ENCODE measurements at regions not wholly inside any gene's neighbourhood (a gene's known extent, or its start where the extent isn't known, plus 50 kb on each side); places are given as distances from the start of the nearest gene placed in this dataset.

DNA sequence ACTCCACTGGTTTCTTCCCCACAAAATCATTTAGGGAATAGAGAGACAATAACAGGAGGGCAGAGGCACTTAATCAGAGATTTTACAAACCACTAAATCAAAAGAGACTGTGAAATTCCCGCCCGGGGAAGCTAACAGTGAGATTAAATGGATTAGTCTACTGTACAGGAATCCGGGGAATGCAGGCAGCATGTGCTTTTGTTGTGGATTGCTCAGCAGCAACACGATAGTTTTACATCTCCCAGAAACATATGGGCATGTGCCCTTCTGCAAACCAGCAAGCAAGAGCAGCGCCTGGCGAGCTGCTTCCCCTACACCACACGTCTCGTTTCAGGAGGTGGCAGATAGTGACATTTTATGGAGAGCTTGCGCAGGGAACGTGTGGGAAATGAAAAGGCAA lies 382.3 kb downstream of the CD83 start:
- Histone ChIP-seq H3K27me3 (ENCODE audit: insufficient read depth) (no peaks in the 10 kb centered on the region), H3K9me3 (no peaks in the 10 kb centered on the region; the same call in 1 of the 2 replicates), H2AFZ (ENCODE audit: low read depth) (no peak overlapping the region), H3K4me3 (ENCODE audit: low read depth in 2 of 2, low read length in 1 of 2) (no peak overlapping the region), H3K9me2 (no peaks in the 10 kb centered on the region), H3K27ac (ENCODE audit: low read depth in 2 of 2, low read length in 1 of 2) (no peak overlapping the region), H3F3A (replicated peaks; ENCODE audit: insufficient read depth) (no peaks in the 10 kb centered on the region), H4K20me1 (ENCODE audit: insufficient read depth) (no peaks in the 10 kb centered on the region), H3K9ac (no peak overlapping the region), H3K36me3 (replicated peaks in 1 of 2; ENCODE audit: control insufficient read depth in 1 of 2, insufficient read depth in 2 of 2, low read length in 1 of 2) (no peaks in the 10 kb centered on the region), H3K4me2 (no peak overlapping the region), H3K79me2 (ENCODE audit: insufficient read depth) (no peaks in the 10 kb centered on the region), H3K4me1 (ENCODE audit: control insufficient read depth in 1 of 2, insufficient read depth in 2 of 2, low read depth in 1 of 2, low read length in 1 of 2) (peaks cover 0 to 4% of the 10 kb centered on the region in 2 experiments; a peak in 1 of 4 replicates)
- WGBS (ENCODE audit: low lambda C conversion rate), result 39% methylated on average over 10 of the region's 10 CpGs
- ChIA-PET POLR2A (no interaction called here), CTCF (no interaction called here)
- no peak for DNase-seq
- TF ChIP-seq, protein P1, sequence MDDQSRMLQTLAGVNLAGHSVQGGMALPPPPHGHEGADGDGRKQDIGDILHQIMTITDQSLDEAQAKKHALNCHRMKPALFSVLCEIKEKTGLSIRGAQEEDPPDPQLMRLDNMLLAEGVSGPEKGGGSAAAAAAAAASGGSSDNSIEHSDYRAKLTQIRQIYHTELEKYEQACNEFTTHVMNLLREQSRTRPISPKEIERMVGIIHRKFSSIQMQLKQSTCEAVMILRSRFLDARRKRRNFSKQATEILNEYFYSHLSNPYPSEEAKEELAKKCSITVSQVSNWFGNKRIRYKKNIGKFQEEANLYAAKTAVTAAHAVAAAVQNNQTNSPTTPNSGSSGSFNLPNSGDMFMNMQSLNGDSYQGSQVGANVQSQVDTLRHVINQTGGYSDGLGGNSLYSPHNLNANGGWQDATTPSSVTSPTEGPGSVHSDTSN (IDR thresholded peaks at IDR 0.05), result no peak
- TF ChIP-seq MXI1 (IDR thresholded peaks at IDR 0.05; ENCODE audit: low read depth, low read length) (no peak), EP300 (IDR thresholded peaks at IDR 0.05; ENCODE audit: borderline replicate concordance in 1 of 2, low read depth in 1 of 2, low read length in 1 of 2) (no peak), TEAD4 (IDR thresholded peaks at IDR 0.05; ENCODE audit: borderline replicate concordance, insufficient read depth) (no peak), POLR2AphosphoS5 (IDR thresholded peaks at IDR 0.05; ENCODE audit: low read depth, low read length) (no peak), MEF2A (IDR thresholded peaks at IDR 0.05; ENCODE audit: borderline replicate concordance, low read depth) (no peak), TCF12 (IDR thresholded peaks at IDR 0.05) (no peak), TAF1 (IDR thresholded peaks at IDR 0.05; ENCODE audit: borderline replicate concordance, low read depth, low read length) (no peak), SMC3 (IDR thresholded peaks at IDR 0.05; ENCODE audit: low read depth, low read length) (no peak), FOSL2 (IDR thresholded peaks at IDR 0.05; ENCODE audit: borderline replicate concordance, low read depth) (no peak), RFX5 (IDR thresholded peaks at IDR 0.05; ENCODE audit: low read length) (no peak), JUND (IDR thresholded peaks at IDR 0.05) (no peak), RAD21 (IDR thresholded peaks at IDR 0.05; ENCODE audit: low read length) (no peak), EZH2phosphoT487 (IDR thresholded peaks at IDR 0.05; ENCODE audit: borderline replicate concordance, low read depth) (no peak)
- TF ChIP-seq, protein P2, sequence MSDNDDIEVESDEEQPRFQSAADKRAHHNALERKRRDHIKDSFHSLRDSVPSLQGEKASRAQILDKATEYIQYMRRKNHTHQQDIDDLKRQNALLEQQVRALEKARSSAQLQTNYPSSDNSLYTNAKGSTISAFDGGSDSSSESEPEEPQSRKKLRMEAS (IDR thresholded peaks at IDR 0.05; ENCODE audit: low read depth), result no peak
- TF ChIP-seq, protein P3, sequence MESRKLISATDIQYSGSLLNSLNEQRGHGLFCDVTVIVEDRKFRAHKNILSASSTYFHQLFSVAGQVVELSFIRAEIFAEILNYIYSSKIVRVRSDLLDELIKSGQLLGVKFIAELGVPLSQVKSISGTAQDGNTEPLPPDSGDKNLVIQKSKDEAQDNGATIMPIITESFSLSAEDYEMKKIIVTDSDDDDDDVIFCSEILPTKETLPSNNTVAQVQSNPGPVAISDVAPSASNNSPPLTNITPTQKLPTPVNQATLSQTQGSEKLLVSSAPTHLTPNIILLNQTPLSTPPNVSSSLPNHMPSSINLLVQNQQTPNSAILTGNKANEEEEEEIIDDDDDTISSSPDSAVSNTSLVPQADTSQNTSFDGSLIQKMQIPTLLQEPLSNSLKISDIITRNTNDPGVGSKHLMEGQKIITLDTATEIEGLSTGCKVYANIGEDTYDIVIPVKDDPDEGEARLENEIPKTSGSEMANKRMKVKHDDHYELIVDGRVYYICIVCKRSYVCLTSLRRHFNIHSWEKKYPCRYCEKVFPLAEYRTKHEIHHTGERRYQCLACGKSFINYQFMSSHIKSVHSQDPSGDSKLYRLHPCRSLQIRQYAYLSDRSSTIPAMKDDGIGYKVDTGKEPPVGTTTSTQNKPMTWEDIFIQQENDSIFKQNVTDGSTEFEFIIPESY (IDR thresholded peaks at IDR 0.05; ENCODE audit: borderline replicate concordance, low read depth), result no peak
- TF ChIP-seq, protein P4, sequence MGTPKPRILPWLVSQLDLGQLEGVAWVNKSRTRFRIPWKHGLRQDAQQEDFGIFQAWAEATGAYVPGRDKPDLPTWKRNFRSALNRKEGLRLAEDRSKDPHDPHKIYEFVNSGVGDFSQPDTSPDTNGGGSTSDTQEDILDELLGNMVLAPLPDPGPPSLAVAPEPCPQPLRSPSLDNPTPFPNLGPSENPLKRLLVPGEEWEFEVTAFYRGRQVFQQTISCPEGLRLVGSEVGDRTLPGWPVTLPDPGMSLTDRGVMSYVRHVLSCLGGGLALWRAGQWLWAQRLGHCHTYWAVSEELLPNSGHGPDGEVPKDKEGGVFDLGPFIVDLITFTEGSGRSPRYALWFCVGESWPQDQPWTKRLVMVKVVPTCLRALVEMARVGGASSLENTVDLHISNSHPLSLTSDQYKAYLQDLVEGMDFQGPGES (IDR thresholded peaks at IDR 0.05; ENCODE audit: low read depth, low read length), result no peak

Measured in SK-N-SH (cell line).